ENCODE measurements at regions not wholly inside any gene's neighbourhood (a gene's known extent, or its start where the extent isn't known, plus 50 kb on each side); places are given as distances from the start of the nearest gene placed in this dataset.

DNA sequence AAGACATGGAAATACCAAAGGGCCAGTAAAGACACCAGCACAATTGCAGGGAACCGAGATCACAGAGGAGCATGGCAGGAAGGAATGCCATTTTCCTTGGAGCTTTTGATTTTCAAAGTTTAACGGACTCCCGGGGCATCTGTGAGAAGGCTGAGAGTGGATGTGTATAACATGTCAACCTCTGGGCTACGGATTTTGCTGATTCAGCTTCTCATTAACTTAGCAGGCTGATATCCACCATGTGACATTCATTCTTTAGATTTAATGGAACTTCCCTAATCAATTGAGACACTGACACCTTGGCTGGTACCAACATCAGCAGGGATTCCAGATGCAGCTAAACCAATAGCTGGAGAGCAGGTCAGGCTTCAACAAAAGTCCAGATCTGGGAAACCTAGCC is 496.6 kb upstream of the SPHKAP start:
- DNase-seq (ENCODE audit: low read depth in 1 of 2, low spot score in 1 of 2): no peak
- no peak for TF ChIP-seq JUND (IDR thresholded peaks at IDR 0.05; ENCODE audit: low read depth)
- in situ Hi-C loops (cut with HindIII; ENCODE audit: low pct_unique_long_range_greater_than_20kb, low sequenced_read_pairs): no loop called here

GRCh38 chr2:228675646-228676045 is 494.2 kb upstream of the SPHKAP start:
- no peak for DNase-seq (ENCODE audit: low read depth in 1 of 2, low spot score in 1 of 2)
- in situ Hi-C loops (cut with HindIII; ENCODE audit: low pct_unique_long_range_greater_than_20kb, low sequenced_read_pairs): no loop called here
- TF ChIP-seq JUND (IDR thresholded peaks at IDR 0.05; ENCODE audit: low read depth): no peak

DNA sequence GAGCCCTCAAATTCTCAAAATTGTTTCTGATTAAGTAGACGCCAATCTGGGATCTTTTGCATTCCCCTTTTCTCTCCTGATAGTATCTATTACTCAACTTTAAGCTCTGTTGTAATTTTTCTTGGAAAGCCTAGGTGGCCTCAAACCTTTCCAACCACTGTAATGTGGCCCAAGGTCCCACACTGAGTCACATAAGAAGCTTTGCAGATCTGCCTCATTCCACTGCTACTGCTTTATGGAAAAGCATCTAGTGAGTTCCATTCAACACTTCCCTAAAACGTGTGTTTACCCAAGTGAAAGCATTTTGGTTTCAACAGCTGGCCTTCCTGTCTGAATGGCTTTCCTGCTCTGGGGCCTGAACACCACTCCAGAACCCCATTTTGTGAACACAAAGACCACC is 493.6 kb upstream of the SPHKAP start:
- DNase-seq (ENCODE audit: low read depth in 1 of 2, low spot score in 1 of 2): no peak
- in situ Hi-C loops (cut with HindIII; ENCODE audit: low pct_unique_long_range_greater_than_20kb, low sequenced_read_pairs): no loop called here
- TF ChIP-seq JUND (IDR thresholded peaks at IDR 0.05; ENCODE audit: low read depth): no peak

DNA sequence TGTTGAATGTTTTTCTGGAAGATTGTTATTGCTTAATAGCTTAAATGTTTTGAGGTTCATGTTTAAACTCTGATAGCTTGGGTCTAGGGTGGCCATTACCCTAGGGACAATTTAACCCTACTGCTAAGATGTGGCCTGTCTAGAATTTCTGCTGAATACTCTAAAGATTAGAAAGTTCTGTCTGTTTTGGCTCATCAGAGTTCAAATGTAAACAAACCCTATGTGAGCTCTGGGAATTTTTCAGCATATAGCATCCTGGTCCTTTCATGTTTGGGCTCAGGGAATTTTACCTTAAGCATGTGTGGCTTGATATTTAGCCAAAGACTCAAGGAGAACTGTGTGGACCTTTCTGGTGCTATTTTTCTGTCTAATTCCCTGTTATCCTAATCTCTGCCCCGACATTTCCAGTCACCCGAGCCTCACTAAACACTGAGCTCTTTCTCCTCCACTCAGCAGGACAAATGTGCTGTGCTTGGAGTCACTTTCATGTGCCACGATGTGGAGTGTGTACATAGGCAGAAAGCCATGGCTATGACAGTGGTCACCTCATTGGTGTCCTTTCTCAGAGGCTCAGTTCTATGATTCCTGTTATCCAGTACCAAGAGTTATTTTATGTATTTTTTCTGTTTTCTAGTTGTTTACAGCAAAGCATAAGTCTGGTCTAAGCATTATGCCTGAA is 492.5 kb upstream of the SPHKAP start:
- TF ChIP-seq JUND (IDR thresholded peaks at IDR 0.05; ENCODE audit: low read depth): no peak
- DNase-seq (ENCODE audit: low read depth in 1 of 2, low spot score in 1 of 2): no peak
- in situ Hi-C loops (cut with HindIII; ENCODE audit: low pct_unique_long_range_greater_than_20kb, low sequenced_read_pairs): no loop called here

GRCh38 chr2:228669690-228670089 is 488.2 kb upstream of the SPHKAP start:
- no peak for TF ChIP-seq JUND (IDR thresholded peaks at IDR 0.05; ENCODE audit: low read depth)
- in situ Hi-C loops (cut with HindIII; ENCODE audit: low pct_unique_long_range_greater_than_20kb, low sequenced_read_pairs): no loop called here
- DNase-seq (ENCODE audit: low read depth in 1 of 2, low spot score in 1 of 2): no peak

- in situ Hi-C loops (cut with HindIII; ENCODE audit: low pct_unique_long_range_greater_than_20kb, low sequenced_read_pairs): no loop called here
- no peak for DNase-seq (ENCODE audit: low read depth in 1 of 2, low spot score in 1 of 2)
Observed at GRCh38 chr2:228665232-228665631, 483.7 kb upstream of the SPHKAP start.

GRCh38 chr2:228658998-228659397 is 477.5 kb upstream of the SPHKAP start:
- in situ Hi-C loops (cut with HindIII; ENCODE audit: low pct_unique_long_range_greater_than_20kb, low sequenced_read_pairs): no loop called here
- TF ChIP-seq JUND (IDR thresholded peaks at IDR 0.05; ENCODE audit: low read depth): no peak
- no peak for DNase-seq (ENCODE audit: low read depth in 1 of 2, low spot score in 1 of 2)

More at GRCh38 chr2:228665232-228665631, 483.7 kb upstream of the SPHKAP start:
- no peak for TF ChIP-seq JUND (IDR thresholded peaks at IDR 0.05; ENCODE audit: low read depth)

DNA sequence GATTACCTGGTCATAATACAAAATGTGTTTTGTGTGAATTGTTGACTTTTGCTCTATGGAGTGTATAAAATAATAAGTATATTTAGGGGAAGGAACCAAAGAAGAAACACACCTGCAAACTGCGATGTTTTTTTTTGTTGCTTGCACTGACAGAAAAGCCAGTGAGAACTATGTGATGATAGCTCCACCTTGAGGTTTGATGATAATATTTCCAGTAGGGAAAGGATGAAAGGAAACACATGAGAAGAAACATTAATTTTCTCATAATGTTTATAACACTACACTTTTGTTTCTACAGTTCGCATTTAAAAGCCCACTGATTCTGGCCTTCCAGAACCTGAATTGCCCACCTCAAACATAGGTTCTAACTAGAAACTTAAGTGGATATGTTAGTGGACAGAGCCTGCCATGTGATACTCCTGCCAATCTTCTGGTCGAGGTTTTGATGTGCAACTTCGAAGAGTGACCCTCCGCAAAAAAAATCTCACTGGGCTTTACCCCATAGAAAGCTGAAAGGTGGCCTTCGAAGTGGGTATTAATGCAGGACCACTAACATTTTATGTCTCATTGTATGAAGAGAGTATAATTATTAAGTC is 476.4 kb upstream of the SPHKAP start:
- DNase-seq (ENCODE audit: low read depth in 1 of 2, low spot score in 1 of 2): peak; percentile 12 to 60
- TF ChIP-seq JUND (IDR thresholded peaks at IDR 0.05; ENCODE audit: low read depth): no peak
- in situ Hi-C loops (cut with HindIII; ENCODE audit: low pct_unique_long_range_greater_than_20kb, low sequenced_read_pairs): no loop called here

- no peak for TF ChIP-seq JUND (IDR thresholded peaks at IDR 0.05; ENCODE audit: low read depth)
- in situ Hi-C loops (cut with HindIII; ENCODE audit: low pct_unique_long_range_greater_than_20kb, low sequenced_read_pairs): no loop called here
- no peak for DNase-seq (ENCODE audit: low read depth in 1 of 2, low spot score in 1 of 2)
Observed at GRCh38 chr2:228655331-228655730, 473.8 kb upstream of the SPHKAP start.

DNA sequence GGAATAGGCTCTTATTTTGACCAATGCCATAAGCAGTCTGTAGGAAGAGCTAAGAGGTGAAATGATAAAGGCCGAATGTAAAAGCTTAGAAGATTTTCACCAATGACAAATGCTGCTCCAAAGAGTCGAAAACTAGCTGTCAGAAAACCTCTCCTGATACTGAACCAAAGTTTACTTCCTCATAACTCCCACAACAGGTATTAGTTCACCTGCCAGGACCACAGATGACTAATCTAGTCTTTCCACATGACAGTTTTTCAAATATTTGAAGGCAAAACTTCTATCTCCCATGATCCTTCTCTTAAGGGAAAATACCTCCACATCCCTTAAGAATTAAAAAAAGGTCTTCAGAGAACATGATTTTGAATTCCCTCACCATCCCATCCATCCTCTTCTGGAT is 473.2 kb upstream of the SPHKAP start:
- in situ Hi-C loops (cut with HindIII; ENCODE audit: low pct_unique_long_range_greater_than_20kb, low sequenced_read_pairs): no loop called here
- DNase-seq (ENCODE audit: low read depth in 1 of 2, low spot score in 1 of 2): no peak
- TF ChIP-seq JUND (IDR thresholded peaks at IDR 0.05; ENCODE audit: low read depth): no peak

GRCh38 chr2:228653884-228654283 is 472.4 kb upstream of the SPHKAP start:
- TF ChIP-seq JUND (IDR thresholded peaks at IDR 0.05; ENCODE audit: low read depth): no peak
- in situ Hi-C loops (cut with HindIII; ENCODE audit: low pct_unique_long_range_greater_than_20kb, low sequenced_read_pairs): no loop called here
- no peak for DNase-seq (ENCODE audit: low read depth in 1 of 2, low spot score in 1 of 2)

- no peak for TF ChIP-seq JUND (IDR thresholded peaks at IDR 0.05; ENCODE audit: low read depth)
- in situ Hi-C loops (cut with HindIII; ENCODE audit: low pct_unique_long_range_greater_than_20kb, low sequenced_read_pairs): no loop called here
- DNase-seq (ENCODE audit: low read depth in 1 of 2, low spot score in 1 of 2): no peak
Observed at GRCh38 chr2:228652366-228652765, 470.9 kb upstream of the SPHKAP start.

- in situ Hi-C loops (cut with HindIII; ENCODE audit: low pct_unique_long_range_greater_than_20kb, low sequenced_read_pairs): no loop called here
- TF ChIP-seq JUND (IDR thresholded peaks at IDR 0.05; ENCODE audit: low read depth): no peak
- no peak for DNase-seq (ENCODE audit: low read depth in 1 of 2, low spot score in 1 of 2)
Observed at GRCh38 chr2:228649876-228650275, 468.4 kb upstream of the SPHKAP start.

- in situ Hi-C loops (cut with HindIII; ENCODE audit: low pct_unique_long_range_greater_than_20kb, low sequenced_read_pairs): no loop called here
- no peak for TF ChIP-seq JUND (IDR thresholded peaks at IDR 0.05; ENCODE audit: low read depth)
- no peak for DNase-seq (ENCODE audit: low read depth in 1 of 2, low spot score in 1 of 2)
Observed at GRCh38 chr2:228649447-228649846, 468.0 kb upstream of the SPHKAP start.

Data from T47D (cell line).